ENCODE measurements at regions not wholly inside any gene's neighbourhood (a gene's known extent, or its start where the extent isn't known, plus 50 kb on each side); places are given as distances from the start of the nearest gene placed in this dataset.
A peak's percentile ranks its signal among the peaks of the same experiment; 100 is the strongest.

DNA sequence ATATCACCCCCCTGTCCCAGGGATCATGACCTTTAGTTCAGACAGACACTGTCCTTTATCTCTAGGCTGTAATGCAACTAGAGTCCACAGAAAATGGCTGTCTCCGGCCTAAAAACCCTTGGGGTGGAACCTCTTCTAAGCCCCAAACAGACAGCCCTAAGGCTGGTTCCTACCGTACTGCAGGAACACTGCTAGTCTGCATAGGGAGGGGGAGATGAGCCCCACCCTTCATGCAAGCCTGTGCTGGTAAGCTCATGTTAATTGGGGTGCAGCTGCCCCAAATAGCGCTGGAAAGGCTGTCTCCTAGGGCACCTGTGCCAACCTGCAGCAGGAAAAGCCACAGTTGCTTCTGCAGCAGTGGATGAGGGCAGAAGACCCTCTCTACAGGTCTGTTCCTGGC is 252.1 kb upstream of the MDFIC2 start:
- Mint-ChIP-seq H3K27me3 (no peaks in the 10 kb centered on the region), H3K27ac (no peak overlapping the region), H3K9me3 (peaks cover 0 to 12% of the 10 kb centered on the region in 2 donors), H3K4me3 (no peak overlapping the region), H3K4me1 (peaks cover 12% of the 10 kb centered on the region)
- no peak for DNase-seq
- ATAC-seq: no peak

DNA sequence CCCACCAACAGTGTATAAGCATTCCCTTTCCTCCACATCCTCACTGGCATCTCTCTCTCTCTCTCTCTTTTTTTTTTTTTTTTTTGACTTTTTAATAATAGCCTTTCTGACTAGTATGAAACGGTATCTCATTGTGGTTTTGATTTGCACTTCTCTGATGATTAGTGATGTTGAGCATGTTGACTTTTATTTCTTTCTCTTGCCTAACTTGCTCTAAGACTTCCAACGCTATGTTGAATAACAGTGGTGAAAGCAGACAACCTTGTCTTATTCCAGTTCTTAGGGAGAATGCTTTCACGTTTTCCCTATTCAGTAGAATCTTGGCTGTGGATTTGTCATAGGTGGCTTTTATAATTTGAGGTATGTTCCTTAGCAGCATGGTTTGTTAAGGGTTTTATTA is 249.4 kb upstream of the MDFIC2 start:
- no peak for DNase-seq
- Mint-ChIP-seq H3K27ac (no peak overlapping the region), H3K4me1 (peaks cover 18% of the 10 kb centered on the region), H3K9me3 (peaks cover 0 to 12% of the 10 kb centered on the region in 2 donors), H3K27me3 (no peaks in the 10 kb centered on the region), H3K4me3 (no peak overlapping the region)
- ATAC-seq: no peak

DNA sequence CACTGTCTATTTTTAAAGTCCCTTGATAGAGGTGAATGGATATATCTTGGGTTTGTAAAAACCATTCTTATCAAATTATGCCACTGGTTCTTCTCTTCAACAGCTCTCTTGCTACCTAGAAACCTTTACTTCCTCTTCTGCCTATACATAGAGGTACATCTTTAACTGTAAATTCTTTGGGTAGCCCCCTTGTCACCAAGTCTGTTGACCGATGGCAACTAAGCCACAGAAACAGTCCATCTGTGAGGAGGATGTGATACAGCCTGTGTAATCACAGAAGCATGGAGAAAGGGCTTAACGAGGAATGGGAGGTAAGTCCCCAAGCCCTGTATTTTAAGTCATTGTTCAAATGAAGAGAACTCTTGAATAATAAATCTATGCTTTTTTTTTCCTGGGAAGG is 246.5 kb upstream of the MDFIC2 start:
- H3K4me1 Mint-ChIP-seq: peaks cover 18% of the 10 kb centered on the region

DNA sequence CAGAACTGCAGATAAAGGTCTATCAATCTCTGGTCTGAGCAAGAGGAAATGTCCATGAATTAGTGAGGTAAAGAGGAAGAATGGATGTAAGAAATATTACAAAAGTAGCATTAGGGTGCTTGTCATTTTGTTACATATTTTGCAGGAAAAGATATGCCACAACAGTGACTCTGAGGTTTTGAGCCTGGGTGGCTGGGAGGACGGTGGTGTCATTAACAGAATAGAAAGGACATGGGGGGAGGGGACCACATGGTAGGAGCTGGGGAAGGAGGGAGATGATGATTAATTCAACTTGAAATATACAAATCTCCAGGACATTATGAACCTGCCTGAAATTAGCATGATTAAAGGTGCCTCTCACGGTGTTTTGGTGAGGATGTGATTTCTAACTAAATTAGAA is 245.5 kb upstream of the MDFIC2 start:
- Mint-ChIP-seq H3K4me1 (peaks cover 18% of the 10 kb centered on the region), H3K27me3 (no peaks in the 10 kb centered on the region), H3K9me3 (no peaks in the 10 kb centered on the region), H3K27ac (no peak overlapping the region), H3K4me3 (no peak overlapping the region)
- no peak for DNase-seq
- ATAC-seq: no peak

More for the DNA sequence above, 246.5 kb upstream of the MDFIC2 start:
- no peak for ATAC-seq
- DNase-seq: no peak
- H3K9me3 Mint-ChIP-seq: peaks cover 0 to 9% of the 10 kb centered on the region in 2 donors
- H3K4me3 Mint-ChIP-seq: no peak overlapping the region
- no peaks in the 10 kb centered on the region for H3K27me3 Mint-ChIP-seq
- no peak overlapping the region for H3K27ac Mint-ChIP-seq

DNA sequence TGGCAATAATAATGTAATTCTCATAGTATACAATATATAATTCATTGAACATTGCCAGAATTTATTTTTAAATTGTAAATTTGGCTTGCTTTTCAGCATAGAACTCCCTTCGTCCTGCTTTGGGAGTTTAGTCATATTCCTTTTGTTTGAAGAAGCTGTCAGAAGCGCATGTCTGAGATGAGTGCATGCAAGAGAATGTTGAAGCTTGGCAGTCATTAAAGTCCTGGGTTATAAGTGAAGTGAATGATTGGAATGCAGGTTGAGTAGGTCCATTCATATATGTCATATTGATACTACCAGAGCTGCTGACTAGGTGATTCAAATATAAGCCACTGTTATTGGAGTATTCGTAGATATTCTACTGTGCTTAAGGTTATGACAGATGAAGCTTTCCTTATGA is 243.6 kb upstream of the MDFIC2 start:
- ATAC-seq: no peak
- no peak for DNase-seq
- peaks cover 7% of the 10 kb centered on the region for H3K4me1 Mint-ChIP-seq
- H3K9me3 Mint-ChIP-seq: peaks cover 9 to 10% of the 10 kb centered on the region in 2 donors
- no peaks in the 10 kb centered on the region for H3K27me3 Mint-ChIP-seq
- H3K4me3 Mint-ChIP-seq: no peak overlapping the region
- H3K27ac Mint-ChIP-seq: no peak overlapping the region

DNA sequence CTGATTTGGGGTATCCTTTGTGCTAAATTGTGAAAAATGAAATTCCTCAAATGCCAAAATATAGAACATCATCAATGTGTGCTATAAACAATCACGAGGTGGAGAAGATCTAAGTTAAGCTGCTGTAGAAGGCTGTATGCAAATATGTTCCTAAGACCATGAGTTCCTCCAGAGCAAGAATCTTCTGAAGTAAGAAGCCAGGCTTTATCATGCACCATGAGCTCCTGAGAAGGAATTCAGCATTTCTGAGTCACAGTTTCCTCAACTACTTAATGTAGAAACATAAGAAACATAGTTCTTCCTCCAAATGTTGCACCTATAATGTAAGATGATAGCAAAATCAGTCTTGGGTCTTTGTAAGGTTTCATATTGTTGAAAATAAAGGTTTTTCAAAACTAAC is 241.7 kb upstream of the MDFIC2 start:
- DNase-seq (no peak), ATAC-seq (no peak)
- peaks cover 10% of the 10 kb centered on the region for H3K4me1 Mint-ChIP-seq
- H3K27ac Mint-ChIP-seq: no peak overlapping the region
- H3K9me3 Mint-ChIP-seq: peaks cover 9 to 10% of the 10 kb centered on the region in 2 donors
- no peak overlapping the region for H3K4me3 Mint-ChIP-seq
- peaks cover 7% of the 10 kb centered on the region for H3K27me3 Mint-ChIP-seq

DNA sequence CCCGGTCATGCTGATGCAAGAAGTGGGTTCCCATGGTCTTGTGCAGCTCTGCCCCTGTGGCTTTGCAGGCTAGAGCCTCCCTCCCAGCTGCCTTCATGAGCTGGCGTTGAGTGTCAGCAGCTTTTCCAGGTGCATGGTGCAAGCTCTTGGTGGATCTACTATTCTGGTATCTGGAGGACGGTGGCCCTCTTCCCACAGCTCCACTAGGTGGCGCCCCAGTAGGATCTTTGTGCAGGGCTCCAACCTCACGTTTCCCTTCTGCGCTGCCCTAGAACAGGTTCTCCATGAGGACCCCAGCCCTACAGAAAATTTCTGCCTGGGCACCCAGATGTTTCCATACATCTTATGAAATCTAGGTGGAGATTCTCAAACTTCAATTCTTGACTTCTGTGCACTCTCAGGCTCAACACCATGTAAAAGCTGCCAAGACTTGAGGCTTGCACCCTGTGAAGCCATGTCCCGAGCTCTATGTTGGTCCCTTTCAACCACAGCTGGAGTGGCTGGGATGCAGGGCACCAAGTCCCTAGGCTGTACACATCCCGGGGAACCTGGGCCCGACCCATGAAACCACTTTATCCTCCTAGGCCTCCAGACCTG is 238.4 kb upstream of the MDFIC2 start:
- peak; percentile 92 for ATAC-seq
- DNase-seq: peak; percentile 67 to 69

DNA sequence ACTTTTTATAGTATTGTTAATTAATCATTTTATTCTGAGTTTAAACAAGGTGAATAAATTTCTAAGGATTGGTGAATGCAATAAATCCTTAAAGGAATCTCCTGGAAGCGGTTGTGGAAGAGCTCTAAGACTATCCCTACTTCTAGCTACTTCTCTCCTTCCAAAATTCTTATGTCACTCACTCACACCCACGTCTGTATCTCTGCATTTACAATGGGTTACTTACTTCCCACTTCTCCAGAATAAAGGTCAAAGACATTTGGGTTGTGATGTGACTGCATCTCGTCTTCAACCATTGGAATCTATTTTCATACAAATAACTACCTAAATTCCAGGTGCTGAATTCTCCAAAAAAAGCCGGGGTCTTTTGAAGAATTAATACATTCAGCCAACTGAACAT is 234.2 kb upstream of the MDFIC2 start:
- DNase-seq (no peak), ATAC-seq (no peak)
- H3K27ac Mint-ChIP-seq: no peak overlapping the region
- H3K27me3 Mint-ChIP-seq: peaks cover 7% of the 10 kb centered on the region
- H3K4me1 Mint-ChIP-seq: peaks cover 4% of the 10 kb centered on the region
- H3K9me3 Mint-ChIP-seq: peaks cover 2 to 3% of the 10 kb centered on the region in 2 donors
- H3K4me3 Mint-ChIP-seq: no peak overlapping the region

More for the DNA sequence above, 238.4 kb upstream of the MDFIC2 start:
- Mint-ChIP-seq H3K4me3 (no peak overlapping the region), H3K27me3 (peaks cover 7% of the 10 kb centered on the region), H3K27ac (no peak overlapping the region), H3K9me3 (peaks cover 9 to 10% of the 10 kb centered on the region in 2 donors), H3K4me1 (peaks cover 4% of the 10 kb centered on the region)

DNA sequence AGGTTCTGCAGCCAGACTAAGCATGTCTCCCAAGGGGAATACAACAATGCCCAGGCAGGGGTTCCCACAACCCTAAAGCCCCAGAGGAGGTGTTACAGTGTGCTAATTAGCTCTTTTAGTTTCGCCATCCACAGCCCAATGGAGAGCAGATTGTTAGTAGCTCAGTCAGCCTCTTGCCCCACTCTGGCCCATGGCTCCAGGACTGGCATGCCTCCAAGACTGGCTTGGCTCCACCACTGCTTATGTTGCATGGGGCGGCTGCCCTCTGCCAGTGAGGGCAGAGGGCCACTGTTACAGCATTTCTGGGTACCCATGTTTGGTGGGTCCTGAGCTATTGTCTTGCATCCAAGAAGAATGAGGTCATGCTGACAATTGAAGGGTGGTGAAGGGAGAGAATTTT is 231.1 kb upstream of the MDFIC2 start:
- no peak for ATAC-seq
- Mint-ChIP-seq H3K9me3 (no peaks in the 10 kb centered on the region), H3K27ac (no peak overlapping the region), H3K4me3 (no peak overlapping the region), H3K27me3 (no peaks in the 10 kb centered on the region), H3K4me1 (no peaks in the 10 kb centered on the region)
- no peak for DNase-seq

DNA sequence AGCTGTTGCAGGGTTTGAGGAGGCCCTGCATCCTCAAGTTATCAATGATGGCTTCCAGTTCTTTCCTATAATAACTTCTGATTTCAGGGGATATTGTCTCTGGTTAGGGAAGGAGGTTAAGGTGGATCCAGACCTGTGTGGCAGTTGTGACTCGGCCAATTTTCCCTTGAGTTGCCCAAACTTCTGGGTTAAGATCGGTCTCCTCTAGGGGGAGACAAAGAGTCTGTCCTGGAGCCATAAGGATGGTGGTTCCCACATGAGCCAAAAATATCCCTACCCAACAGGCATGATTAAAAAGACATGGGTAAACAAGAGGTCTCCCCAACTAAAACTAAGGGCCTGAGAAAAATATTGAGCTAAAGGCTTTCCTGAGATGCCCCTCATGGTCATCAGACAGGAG is 227.5 kb upstream of the MDFIC2 start:
- Mint-ChIP-seq H3K4me1 (no peaks in the 10 kb centered on the region), H3K27me3 (peaks cover 22% of the 10 kb centered on the region), H3K9me3 (no peaks in the 10 kb centered on the region), H3K27ac (no peak overlapping the region), H3K4me3 (no peak overlapping the region)
- DNase-seq (no peak), ATAC-seq (no peak)

DNA sequence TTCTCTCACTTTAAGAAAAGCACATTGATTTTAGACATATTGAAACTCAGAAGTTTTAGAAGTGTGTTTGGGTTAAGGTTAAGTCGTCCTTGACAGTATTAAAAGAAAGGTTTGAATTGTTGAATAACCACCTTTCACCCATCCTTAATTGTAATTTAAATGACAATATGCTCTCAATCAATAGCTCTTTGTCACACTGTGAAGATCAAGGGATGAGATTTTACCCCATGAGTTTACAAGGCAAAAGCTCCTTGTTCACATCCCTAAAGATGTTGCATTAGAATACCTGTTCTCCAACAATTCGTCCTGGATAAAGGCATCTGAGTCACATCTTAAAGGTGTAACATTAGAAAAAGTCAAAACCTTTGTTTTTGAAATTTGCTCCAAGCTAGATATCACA is 220.4 kb upstream of the MDFIC2 start:
- Mint-ChIP-seq H3K9me3 (no peaks in the 10 kb centered on the region), H3K4me1 (no peaks in the 10 kb centered on the region), H3K27me3 (peaks cover 28% of the 10 kb centered on the region), H3K27ac (no peak overlapping the region), H3K4me3 (no peak overlapping the region)
- DNase-seq: no peak
- ATAC-seq: no peak

DNA sequence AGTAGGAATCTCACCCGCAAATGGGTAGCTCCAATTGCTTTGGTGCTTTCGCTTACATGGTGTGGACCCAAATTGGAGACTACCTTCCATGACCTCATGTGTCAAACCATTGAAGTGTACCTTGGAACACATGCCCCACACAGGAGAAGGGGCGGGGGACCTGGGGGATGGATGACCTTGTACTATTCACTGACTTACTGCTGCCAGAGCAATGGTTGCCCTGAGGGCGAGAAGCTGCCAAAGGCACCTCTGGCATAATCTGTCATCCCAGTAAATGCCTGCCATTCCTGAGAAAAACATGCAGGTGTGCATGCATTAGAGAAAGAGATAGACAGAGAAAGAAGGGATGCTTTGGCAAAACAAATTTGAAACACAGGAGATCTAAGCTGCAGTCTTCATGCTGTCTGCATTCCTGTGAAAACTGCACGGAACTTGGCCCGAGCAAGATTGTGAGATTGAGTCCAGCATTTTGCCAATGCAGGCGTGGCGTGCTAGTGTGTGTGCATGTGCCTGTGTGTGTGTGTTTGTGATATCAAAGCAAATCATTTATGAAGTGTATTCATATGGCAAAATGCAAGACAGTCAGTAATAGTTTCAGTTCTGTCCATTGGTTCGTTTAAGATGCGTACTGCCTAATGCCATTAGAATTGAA is 219.5 kb upstream of the MDFIC2 start:
- Mint-ChIP-seq H3K9me3 (no peaks in the 10 kb centered on the region), H3K4me1 (no peaks in the 10 kb centered on the region), H3K4me3 (no peak overlapping the region), H3K27me3 (peaks cover 21% of the 10 kb centered on the region), H3K27ac (no peak overlapping the region)
- no peak for ATAC-seq
- no peak for DNase-seq

DNA sequence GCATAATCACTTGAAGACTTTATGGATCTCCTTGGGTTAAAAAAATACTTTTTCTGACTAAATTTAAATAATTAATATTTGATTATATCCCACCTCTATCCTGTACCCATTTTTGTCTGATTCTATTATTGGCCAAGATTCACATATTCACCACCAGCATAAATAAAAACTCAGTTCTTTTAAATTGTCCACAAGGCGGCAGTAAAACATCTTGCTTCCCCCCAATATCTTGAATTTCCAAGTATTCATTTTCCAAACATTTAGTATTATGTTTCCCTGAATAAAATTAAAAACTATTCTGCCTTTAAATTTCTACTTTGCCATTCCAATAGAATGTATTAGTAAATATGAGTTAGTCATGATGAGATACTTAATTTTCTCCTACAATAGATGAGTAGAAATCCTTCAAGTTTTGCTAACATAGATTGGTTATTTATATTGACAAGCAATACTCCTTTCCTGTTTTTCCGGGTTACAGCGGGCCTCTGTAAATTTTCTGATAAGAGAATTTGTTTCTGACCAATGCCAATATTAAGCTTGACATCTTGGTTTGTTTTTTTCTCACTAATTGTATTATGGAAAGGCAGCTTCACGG is 218.7 kb upstream of the MDFIC2 start:
- H3K4me3 Mint-ChIP-seq: no peak overlapping the region
- DNase-seq: no peak
- no peak overlapping the region for H3K27ac Mint-ChIP-seq
- H3K27me3 Mint-ChIP-seq: peaks cover 13% of the 10 kb centered on the region
- no peak for ATAC-seq
- H3K9me3 Mint-ChIP-seq: no peaks in the 10 kb centered on the region
- H3K4me1 Mint-ChIP-seq: no peaks in the 10 kb centered on the region

DNA sequence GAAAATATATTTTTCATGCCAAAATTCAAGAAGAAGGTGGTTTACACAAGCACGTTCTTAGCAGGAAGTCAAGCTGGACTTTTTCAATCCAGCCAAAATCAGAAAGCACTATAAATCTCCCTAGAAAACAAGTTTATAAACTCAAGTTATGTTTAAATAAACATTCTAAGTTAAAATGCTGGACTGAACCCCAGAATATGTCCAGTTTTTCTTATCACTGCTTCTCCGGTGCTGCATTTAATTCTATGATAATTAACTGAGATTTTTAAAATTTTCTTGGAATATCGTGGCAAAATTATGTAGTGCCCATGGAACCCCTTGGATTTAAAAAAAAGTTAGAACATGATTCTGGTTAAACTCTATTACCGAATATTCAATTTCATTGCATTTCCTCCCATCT is 218.2 kb upstream of the MDFIC2 start:
- Mint-ChIP-seq H3K27me3 (peaks cover 8% of the 10 kb centered on the region), H3K27ac (no peak overlapping the region), H3K4me3 (no peak overlapping the region), H3K4me1 (no peaks in the 10 kb centered on the region), H3K9me3 (no peaks in the 10 kb centered on the region)
- ATAC-seq (no peak), DNase-seq (no peak)

DNA sequence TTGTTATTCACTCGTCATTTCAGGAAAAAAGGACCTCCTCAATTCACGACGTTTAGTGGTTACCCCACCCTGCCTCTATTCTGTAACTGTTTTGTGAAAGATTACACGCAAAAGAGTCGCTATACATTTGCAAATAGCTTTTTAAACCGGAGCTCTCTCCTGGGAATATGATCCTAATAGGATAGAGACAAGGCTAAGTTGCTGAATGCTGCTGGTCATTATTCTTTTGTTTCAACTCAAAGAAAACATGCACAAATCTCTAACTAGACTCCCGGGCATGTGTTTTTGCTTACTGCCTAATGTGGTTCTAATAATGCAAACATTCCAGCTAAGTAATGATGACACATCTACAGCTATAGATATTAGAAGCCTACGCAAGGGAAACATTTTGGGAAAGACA is 214.6 kb upstream of the MDFIC2 start:
- Mint-ChIP-seq H3K4me3 (no peak overlapping the region), H3K4me1 (no peaks in the 10 kb centered on the region), H3K27ac (no peak overlapping the region), H3K9me3 (no peaks in the 10 kb centered on the region), H3K27me3 (peaks cover 5% of the 10 kb centered on the region)
- ATAC-seq (no peak), DNase-seq (no peak)

DNA sequence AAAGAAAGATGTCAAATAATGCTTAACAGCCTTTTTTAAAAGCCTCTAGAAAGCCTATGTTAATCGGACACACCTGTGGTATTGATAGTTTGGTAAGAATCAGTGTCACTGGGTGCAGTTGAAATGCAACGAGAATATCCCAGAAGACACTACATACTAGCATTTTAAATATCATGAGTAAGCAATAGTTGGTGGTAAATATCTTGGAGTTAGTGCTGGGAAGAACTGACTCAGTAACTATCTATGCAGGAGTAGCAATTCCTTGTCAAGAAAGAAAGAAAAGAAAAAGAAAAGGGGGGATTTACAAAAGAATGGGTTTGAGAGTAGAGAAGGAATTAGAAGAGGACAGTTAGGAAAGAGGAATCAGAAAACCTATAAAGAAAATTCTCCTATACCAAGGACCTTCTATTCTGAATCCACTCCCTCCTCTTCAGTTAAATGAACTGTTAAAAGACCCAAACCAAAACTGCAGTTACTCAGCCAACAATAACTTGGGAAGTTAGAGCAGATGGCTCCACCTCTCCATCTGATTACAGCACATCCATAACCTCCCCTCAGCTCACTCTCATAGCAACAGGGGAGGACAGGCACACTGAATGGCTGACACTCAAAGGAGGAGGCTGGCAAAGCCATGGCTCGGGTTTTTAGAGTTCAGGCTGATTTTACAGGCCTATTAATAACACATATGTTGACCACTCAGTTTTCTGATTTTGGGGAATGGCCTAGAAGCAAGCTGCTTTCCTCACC is 207.6 kb upstream of the MDFIC2 start:
- H3K4me1 Mint-ChIP-seq: no peaks in the 10 kb centered on the region
- DNase-seq: no peak
- H3K27me3 Mint-ChIP-seq: no peaks in the 10 kb centered on the region
- no peak overlapping the region for H3K4me3 Mint-ChIP-seq
- no peak overlapping the region for H3K27ac Mint-ChIP-seq
- no peaks in the 10 kb centered on the region for H3K9me3 Mint-ChIP-seq
- ATAC-seq: no peak
